ENCODE measurements at regions not wholly inside any gene's neighbourhood (a gene's known extent, or its start where the extent isn't known, plus 50 kb on each side); places are given as distances from the start of the nearest gene placed in this dataset.

GRCh38 chr9:26166537-26166936 is 488.3 kb upstream of the TUSC1 start:
- DNase-seq (ENCODE audit: low read depth, low spot score), result no peak
- POLR2A ChIA-PET, result no interaction called here

GRCh38 chr9:26165426-26165825 is 487.2 kb upstream of the TUSC1 start:
- no peak for TF ChIP-seq CTCF (IDR thresholded peaks at IDR 0.05; ENCODE audit: low read depth, low read length)
- no peak overlapping the region for H3K4me3 ChIP-seq (ENCODE audit: low read depth, low read length)
- no peaks in the 10 kb centered on the region for H3K9me3 ChIP-seq (ENCODE audit: control insufficient read depth, insufficient read depth, low read length)
- no peak for DNase-seq (ENCODE audit: low read depth, low spot score)
- H3K27me3 ChIP-seq (ENCODE audit: control insufficient read depth, insufficient read depth, low read length), result no peaks in the 10 kb centered on the region
- CTCF ChIA-PET, result no interaction called here
- H3K27ac ChIP-seq (ENCODE audit: low read depth, low read length), result no peak overlapping the region
- POLR2A ChIA-PET, result no interaction called here

More at GRCh38 chr9:26166537-26166936, 488.3 kb upstream of the TUSC1 start:
- no peaks in the 10 kb centered on the region for H3K9me3 ChIP-seq (ENCODE audit: control insufficient read depth, insufficient read depth, low read length)
- CTCF ChIA-PET, result no interaction called here
- no peaks in the 10 kb centered on the region for H3K27me3 ChIP-seq (ENCODE audit: control insufficient read depth, insufficient read depth, low read length)
- no peak overlapping the region for H3K27ac ChIP-seq (ENCODE audit: low read depth, low read length)
- H3K4me3 ChIP-seq (ENCODE audit: low read depth, low read length), result no peak overlapping the region
- no peak for TF ChIP-seq CTCF (IDR thresholded peaks at IDR 0.05; ENCODE audit: low read depth, low read length)

DNA sequence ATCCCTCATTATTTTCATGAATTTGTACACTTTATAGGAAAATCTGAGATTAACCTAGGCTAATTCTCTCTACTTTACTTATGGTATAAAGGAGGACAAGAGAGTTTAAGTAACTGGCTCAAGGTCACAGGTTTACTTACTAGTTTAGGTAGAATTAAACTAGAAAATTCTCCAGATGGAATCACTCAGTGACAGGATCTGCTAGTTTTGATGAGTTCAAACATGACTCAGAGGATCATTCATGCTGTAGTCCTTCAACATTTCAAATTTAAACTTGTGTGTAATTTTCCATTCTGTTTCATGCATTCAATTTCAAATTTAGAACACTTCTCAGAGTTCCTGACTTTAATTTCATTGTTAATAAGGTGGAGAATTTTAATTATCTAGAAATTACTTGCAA is 485.7 kb upstream of the TUSC1 start:
- TF ChIP-seq CTCF (IDR thresholded peaks at IDR 0.05; ENCODE audit: low read depth, low read length), result no peak
- POLR2A ChIA-PET, result no interaction called here
- CTCF ChIA-PET, result no interaction called here
- Histone ChIP-seq H3K27me3 (ENCODE audit: control insufficient read depth, insufficient read depth, low read length) (no peaks in the 10 kb centered on the region), H3K9me3 (ENCODE audit: control insufficient read depth, insufficient read depth, low read length) (no peaks in the 10 kb centered on the region), H3K27ac (ENCODE audit: low read depth, low read length) (no peak overlapping the region), H3K4me3 (ENCODE audit: low read depth, low read length) (no peak overlapping the region)
- peak; percentile 15 for DNase-seq (ENCODE audit: low read depth, low spot score)

- ChIA-PET CTCF (interaction anchor here (1.2 kb wide), 1 partner anchor 167 kb away, joined by 7 read pairs; no protein-coding TSS in a partner anchor), POLR2A (interaction anchor here (0.7 kb wide), 1 partner anchor 38 kb away, joined by 3 read pairs; no protein-coding TSS in a partner anchor)
- Histone ChIP-seq H3K27me3 (ENCODE audit: control insufficient read depth, insufficient read depth, low read length) (no peaks in the 10 kb centered on the region), H3K9me3 (ENCODE audit: control insufficient read depth, insufficient read depth, low read length) (no peaks in the 10 kb centered on the region), H3K27ac (ENCODE audit: low read depth, low read length) (no peak overlapping the region), H3K4me3 (ENCODE audit: low read depth, low read length) (no peak overlapping the region)
- no peak for TF ChIP-seq CTCF (IDR thresholded peaks at IDR 0.05; ENCODE audit: low read depth, low read length)
- no peak for DNase-seq (ENCODE audit: low read depth, low spot score)
Observed at GRCh38 chr9:26159575-26160392, 481.5 kb upstream of the TUSC1 start.

- Histone ChIP-seq H3K9me3 (ENCODE audit: control insufficient read depth, insufficient read depth, low read length) (no peaks in the 10 kb centered on the region), H3K27me3 (ENCODE audit: control insufficient read depth, insufficient read depth, low read length) (no peaks in the 10 kb centered on the region), H3K4me3 (ENCODE audit: low read depth, low read length) (no peak overlapping the region), H3K27ac (ENCODE audit: low read depth, low read length) (no peak overlapping the region)
- DNase-seq (ENCODE audit: low read depth, low spot score), result no peak
- ChIA-PET CTCF (interaction anchor here (0.6 kb wide), 1 partner anchor 181 kb away, joined by 4 read pairs; no protein-coding TSS in a partner anchor), POLR2A (no interaction called here)
- no peak for TF ChIP-seq CTCF (IDR thresholded peaks at IDR 0.05; ENCODE audit: low read depth, low read length)
Observed at GRCh38 chr9:26158631-26159150, 480.4 kb upstream of the TUSC1 start.

Data from AG04450 (cell line).